Omental fat pad (tissue), 3 donors: ENCODE measurements at regions not wholly inside any gene's neighbourhood (a gene's known extent, or its start where the extent isn't known, plus 50 kb on each side); places are given as distances from the start of the nearest gene placed in this dataset.

Experiments used
- ATAC-seq: fragments of 150-250 bp; one replicate; pipeline ENCODE4 v1.9.1; 2016; ENCODE audit warnings: mild to moderate bottlenecking, moderate library complexity; ENCODE audit not compliant: low FRiP score
- DNase-seq: peaks from one replicate; pipeline ENCODE4 v3.0.0-alpha.2; 2019; ENCODE audit warnings: low spot score
- CTCF ChIP-seq, 3 donors: fragments of 450-650 bp; IDR thresholded peaks; one replicate each; pipeline ENCODE4 v1.5.1; 2016 to 2017; ENCODE audit warnings: antibody characterized with exemption in 3 of 3, mild to moderate bottlenecking in 3 of 3, moderate library complexity in 2 of 3

GRCh38 chr17:419073-419735 is 66.6 kb upstream of the RPH3AL start:
- TF ChIP-seq CTCF (IDR thresholded peaks at IDR 0.05), result no peak
- no peak for DNase-seq
- no peak for ATAC-seq

- TF ChIP-seq CTCF (IDR thresholded peaks at IDR 0.05), result no peak
- ATAC-seq (no peak), DNase-seq (no peak)
These were observed 65.8 kb upstream of the RPH3AL start for GRCh38 chr17:418421-418751.

- no peak for TF ChIP-seq CTCF (IDR thresholded peaks at IDR 0.05)
- ATAC-seq, result no peak
- no peak for DNase-seq
These were observed 65.2 kb upstream of the RPH3AL start for GRCh38 chr17:417691-418420.

- ATAC-seq (no peak), DNase-seq (no peak)
- no peak for TF ChIP-seq CTCF (IDR thresholded peaks at IDR 0.05)
These were observed 63.9 kb upstream of the RPH3AL start for GRCh38 chr17:416293-417206.

GRCh38 chr17:413706-414380 is 61.2 kb upstream of the RPH3AL start:
- ATAC-seq (no peak), DNase-seq (no peak)
- no peak for TF ChIP-seq CTCF (IDR thresholded peaks at IDR 0.05)

GRCh38 chr17:413016-413350 is 60.4 kb upstream of the RPH3AL start:
- DNase-seq, result no peak
- ATAC-seq, result no peak
- no peak for TF ChIP-seq CTCF (IDR thresholded peaks at IDR 0.05)
